Liver (tissue), 7 donors: ENCODE measurements at regions not wholly inside any gene's neighbourhood (a gene's known extent, or its start where the extent isn't known, plus 50 kb on each side); places are given as distances from the start of the nearest gene placed in this dataset.

Experiments
- DNase-seq: peaks from one replicate; pipeline ENCODE4 v3.0.0-alpha.2; 2017; ENCODE audit warnings: low spot score
- H3K27ac ChIP-seq, 2 donors: one replicate each; pipeline ENCODE4 v1.7.0; 2013; ENCODE audit warnings: inconsistent platforms in 2 of 2, low read length in 2 of 2, control low read depth in 1 of 2, low read depth in 1 of 2, mild to moderate bottlenecking in 1 of 2
- H3K27me3 ChIP-seq, 4 donors: one replicate each; pipeline versions ENCODE4 v1.6.1 to v1.7.0; 2013; ENCODE audit warnings: low read length in 3 of 4, inconsistent platforms in 1 of 4, mild to moderate bottlenecking in 1 of 4, moderate library complexity in 1 of 4; ENCODE audit not compliant: control insufficient read depth in 4 of 4, insufficient read depth in 4 of 4
- H3K36me3 ChIP-seq, 4 donors: one replicate each; pipeline versions ENCODE4 v1.6.1 to v1.7.0; 2013; ENCODE audit warnings: low read length in 3 of 4, mild to moderate bottlenecking in 3 of 4, low read depth in 1 of 4, moderate library complexity in 1 of 4; ENCODE audit not compliant: control insufficient read depth in 4 of 4, insufficient read depth in 3 of 4
- H3K4me1 ChIP-seq, 4 donors: one replicate each; pipeline versions ENCODE4 v1.6.1 to v1.7.0; 2013; ENCODE audit warnings: low read length in 3 of 4, mild to moderate bottlenecking in 3 of 4, moderate library complexity in 1 of 4; ENCODE audit not compliant: control insufficient read depth in 4 of 4, insufficient read depth in 4 of 4
- H3K4me3 ChIP-seq, 3 donors: one replicate each; pipeline versions ENCODE4 v1.6.1 to v1.7.0; 2013; ENCODE audit warnings: low read length in 3 of 3, control low read depth in 1 of 3, low read depth in 1 of 3, mild to moderate bottlenecking in 1 of 3
- H3K9ac ChIP-seq, 2 donors: one replicate each; pipeline ENCODE4 v1.7.0; 2013; ENCODE audit warnings: low read length in 2 of 2, mild to moderate bottlenecking in 2 of 2, moderate library complexity in 2 of 2, control low read depth in 1 of 2, low read depth in 1 of 2
- H3K9me3 ChIP-seq, 4 donors: one replicate each; pipeline versions ENCODE4 v1.6.1 to v1.7.0; 2013; ENCODE audit warnings: low read length in 3 of 4; ENCODE audit not compliant: control insufficient read depth in 4 of 4
- EGR1 ChIP-seq, 2 donors: IDR thresholded peaks; 2 replicates each; pipeline ENCODE4 v1.6.1; 2016 to 2018; ENCODE audit warnings: antibody characterized with exemption in 2 of 2, low read depth in 2 of 2
- FOXA1 ChIP-seq: IDR thresholded peaks from 2 replicates; pipeline ENCODE4 v1.6.1; 2016; ENCODE audit warnings: antibody characterized with exemption
- FOXA2 ChIP-seq: IDR thresholded peaks from 2 replicates; pipeline ENCODE4 v1.6.1; 2016; ENCODE audit warnings: antibody characterized with exemption
- GABPA ChIP-seq, 2 donors: IDR thresholded peaks in 1 of 2; conservative IDR thresholded peaks in 1 of 2; 2 replicates each; pipeline ENCODE4 v1.6.1; 2016; ENCODE audit warnings: antibody characterized with exemption in 2 of 2, mild to moderate bottlenecking in 1 of 2, moderate library complexity in 1 of 2
- HNF4A ChIP-seq, 2 donors: conservative IDR thresholded peaks; 2 replicates each; pipeline ENCODE4 v1.6.1; 2016; ENCODE audit warnings: antibody characterized with exemption in 2 of 2, mild to moderate bottlenecking in 2 of 2
- HNF4G ChIP-seq: IDR thresholded peaks from 2 replicates; pipeline ENCODE4 v1.6.1; 2016; ENCODE audit warnings: antibody characterized with exemption
- JUND ChIP-seq, 2 donors: IDR thresholded peaks; 2 replicates each; pipeline ENCODE4 v1.6.1; 2016; ENCODE audit warnings: antibody characterized with exemption in 2 of 2
- NR2F2 ChIP-seq: IDR thresholded peaks from 2 replicates; pipeline ENCODE4 v1.6.1; 2016; ENCODE audit warnings: antibody characterized with exemption
- RAD21 ChIP-seq, 2 donors: IDR thresholded peaks; 2 replicates each; pipeline ENCODE4 v1.6.1; 2016; ENCODE audit warnings: antibody characterized with exemption in 2 of 2, mild to moderate bottlenecking in 2 of 2
- SP1 ChIP-seq: IDR thresholded peaks from 2 replicates; pipeline ENCODE4 v1.6.1; 2018; ENCODE audit warnings: antibody characterized with exemption, mild to moderate bottlenecking
- TAF1 ChIP-seq: conservative IDR thresholded peaks from 2 replicates; pipeline ENCODE4 v1.6.1; 2016; ENCODE audit warnings: antibody characterized with exemption, mild to moderate bottlenecking
- YY1 ChIP-seq: IDR thresholded peaks from 2 replicates; pipeline ENCODE4 v1.6.1; 2016; ENCODE audit warnings: antibody characterized with exemption, mild to moderate bottlenecking
- ZBTB33 ChIP-seq: IDR thresholded peaks from 2 replicates; pipeline ENCODE4 v1.6.1; 2016; ENCODE audit warnings: antibody characterized with exemption
- WGBS: extraction: QIAGEN DNeasy Blood & Tissue Kit; methylation state at CpG from one replicate; pipeline ENCODE4 v1.1.7; 2013; 5-methylcytosine and 5-hydroxymethylcytosine counted together
- TF ChIP-seq, protein P1 (sequence below): IDR thresholded peaks from 2 replicates; pipeline ENCODE4 v1.6.1; 2016; ENCODE audit warnings: antibody characterized with exemption
- TF ChIP-seq, protein P2 (sequence below): IDR thresholded peaks from 2 replicates; pipeline ENCODE4 v1.6.1; 2016; ENCODE audit warnings: antibody characterized with exemption, mild to moderate bottlenecking
- donor health status: healthy.
- donor health status: healthy.
- donor health status: healthy.
- donor health status: healthy.

DNA sequence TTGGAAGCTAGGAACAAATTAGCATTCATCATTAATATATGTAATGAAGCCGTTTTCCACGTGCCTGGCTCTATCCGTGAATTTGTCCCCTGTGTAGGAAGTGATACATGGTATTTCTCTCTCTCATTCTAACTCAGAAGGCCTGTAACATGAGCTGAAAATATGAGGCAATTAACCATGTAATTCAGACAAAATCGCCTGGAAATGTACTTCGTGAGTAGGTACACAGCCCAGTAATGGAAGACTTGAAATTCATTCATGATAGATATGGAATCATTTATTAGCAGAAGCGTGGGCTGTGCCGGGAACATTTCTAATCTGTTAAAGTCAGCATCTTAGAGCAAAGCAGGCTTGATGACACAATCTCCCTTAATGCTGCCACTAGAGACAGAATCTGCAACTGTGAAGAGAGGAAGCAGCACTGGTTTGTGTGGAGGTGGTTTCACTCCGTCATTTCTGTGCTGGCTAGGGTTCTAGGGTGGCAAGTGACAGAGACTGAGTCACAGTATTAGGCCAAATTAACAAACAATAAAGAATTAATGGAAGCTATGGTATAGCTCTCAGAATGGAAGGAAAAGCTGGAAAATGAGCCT is 225.0 kb upstream of the PROK2 start:
- Histone ChIP-seq H3K4me1 (no peaks in the 10 kb centered on the region), H3K36me3 (no peaks in the 10 kb centered on the region), H3K27me3 (peaks cover 0 to 2% (median 0%) of the 10 kb centered on the region in 4 donors), H3K9ac (no peak overlapping the region), H3K27ac (no peak overlapping the region), H3K4me3 (no peak overlapping the region), H3K9me3 (no peaks in the 10 kb centered on the region)
- TF ChIP-seq SP1 (no peak), RAD21 (IDR thresholded peaks at IDR 0.05) (no peak), JUND (IDR thresholded peaks at IDR 0.05) (no peak), HNF4A (conservative IDR thresholded peaks at IDR 0.05) (no peak), FOXA1 (no peak), ZBTB33 (no peak), TAF1 (no peak), FOXA2 (no peak), YY1 (no peak), GABPA (IDR thresholded peaks at IDR 0.05 in 1 of 2, conservative IDR thresholded peaks at IDR 0.05 in 1 of 2) (no peak), NR2F2 (no peak), HNF4G (no peak), EGR1 (IDR thresholded peaks at IDR 0.05; ENCODE audit: low read depth in 2 of 2) (no peak)
- TF ChIP-seq, protein P1, sequence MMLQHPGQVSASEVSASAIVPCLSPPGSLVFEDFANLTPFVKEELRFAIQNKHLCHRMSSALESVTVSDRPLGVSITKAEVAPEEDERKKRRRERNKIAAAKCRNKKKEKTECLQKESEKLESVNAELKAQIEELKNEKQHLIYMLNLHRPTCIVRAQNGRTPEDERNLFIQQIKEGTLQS, result no peak
- TF ChIP-seq, protein P2, sequence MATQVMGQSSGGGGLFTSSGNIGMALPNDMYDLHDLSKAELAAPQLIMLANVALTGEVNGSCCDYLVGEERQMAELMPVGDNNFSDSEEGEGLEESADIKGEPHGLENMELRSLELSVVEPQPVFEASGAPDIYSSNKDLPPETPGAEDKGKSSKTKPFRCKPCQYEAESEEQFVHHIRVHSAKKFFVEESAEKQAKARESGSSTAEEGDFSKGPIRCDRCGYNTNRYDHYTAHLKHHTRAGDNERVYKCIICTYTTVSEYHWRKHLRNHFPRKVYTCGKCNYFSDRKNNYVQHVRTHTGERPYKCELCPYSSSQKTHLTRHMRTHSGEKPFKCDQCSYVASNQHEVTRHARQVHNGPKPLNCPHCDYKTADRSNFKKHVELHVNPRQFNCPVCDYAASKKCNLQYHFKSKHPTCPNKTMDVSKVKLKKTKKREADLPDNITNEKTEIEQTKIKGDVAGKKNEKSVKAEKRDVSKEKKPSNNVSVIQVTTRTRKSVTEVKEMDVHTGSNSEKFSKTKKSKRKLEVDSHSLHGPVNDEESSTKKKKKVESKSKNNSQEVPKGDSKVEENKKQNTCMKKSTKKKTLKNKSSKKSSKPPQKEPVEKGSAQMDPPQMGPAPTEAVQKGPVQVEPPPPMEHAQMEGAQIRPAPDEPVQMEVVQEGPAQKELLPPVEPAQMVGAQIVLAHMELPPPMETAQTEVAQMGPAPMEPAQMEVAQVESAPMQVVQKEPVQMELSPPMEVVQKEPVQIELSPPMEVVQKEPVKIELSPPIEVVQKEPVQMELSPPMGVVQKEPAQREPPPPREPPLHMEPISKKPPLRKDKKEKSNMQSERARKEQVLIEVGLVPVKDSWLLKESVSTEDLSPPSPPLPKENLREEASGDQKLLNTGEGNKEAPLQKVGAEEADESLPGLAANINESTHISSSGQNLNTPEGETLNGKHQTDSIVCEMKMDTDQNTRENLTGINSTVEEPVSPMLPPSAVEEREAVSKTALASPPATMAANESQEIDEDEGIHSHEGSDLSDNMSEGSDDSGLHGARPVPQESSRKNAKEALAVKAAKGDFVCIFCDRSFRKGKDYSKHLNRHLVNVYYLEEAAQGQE, result no peak
- WGBS, result 88% methylated on average over 8 of the region's 8 CpGs
- no peak for DNase-seq

- Histone ChIP-seq H3K36me3 (no peaks in the 10 kb centered on the region), H3K27me3 (peaks cover 0 to 2% (median 0%) of the 10 kb centered on the region in 4 donors), H3K9ac (no peak overlapping the region), H3K4me1 (no peaks in the 10 kb centered on the region), H3K27ac (no peak overlapping the region), H3K9me3 (no peaks in the 10 kb centered on the region), H3K4me3 (no peak overlapping the region)
- DNase-seq, result no peak
- 87% methylated on average over 5 of the region's 5 CpGs for WGBS
- TF ChIP-seq SP1 (no peak), HNF4A (conservative IDR thresholded peaks at IDR 0.05) (no peak), GABPA (IDR thresholded peaks at IDR 0.05 in 1 of 2, conservative IDR thresholded peaks at IDR 0.05 in 1 of 2) (no peak)
Measured at GRCh38 chr3:72008226-72008996, 223.5 kb upstream of the PROK2 start.
